Astrocyte (in vitro differentiated cells and primary cell): ENCODE measurements at regions not wholly inside any gene's neighbourhood (a gene's known extent, or its start where the extent isn't known, plus 50 kb on each side); places are given as distances from the start of the nearest gene placed in this dataset.

Source experiments
- DNase-seq: peaks from one replicate; pipeline ENCODE4 v3.0.0-alpha.2; 2010; ENCODE audit warnings: low read depth
- FAIRE-seq: peaks from 2 replicates; lab custom pipeline; 2011; peaks lifted over from hg19 to GRCh38; lab: Jason Lieb, UNC
- H2AFZ ChIP-seq: 2 replicates; pipeline ENCODE4 v1.6.0; 2012; ENCODE audit warnings: low read depth, low read length, inconsistent platforms
- H3K27ac ChIP-seq: 2 replicates; pipeline ENCODE4 v1.5.1; 2011; ENCODE audit warnings: low read depth, low read length, inconsistent platforms
- H3K27me3 ChIP-seq: 2 replicates; pipeline ENCODE4 v1.6.0; 2011; ENCODE audit warnings: low read length, inconsistent platforms; ENCODE audit not compliant: insufficient read depth
- H3K36me3 ChIP-seq: 2 replicates; pipeline ENCODE4 v1.5.1; 2011; ENCODE audit warnings: low read length, inconsistent platforms; ENCODE audit not compliant: insufficient read depth
- H3K4me1 ChIP-seq: 2 replicates; pipeline ENCODE4 v1.5.1; 2011; ENCODE audit warnings: low read length, inconsistent platforms; ENCODE audit not compliant: insufficient read depth
- H3K4me2 ChIP-seq: 2 replicates; pipeline ENCODE4 v1.6.0; 2012; ENCODE audit warnings: low read length, inconsistent platforms
- H3K4me3 ChIP-seq: 2 replicates; pipeline ENCODE4 v1.5.1; 2011; ENCODE audit warnings: low read depth, mild to moderate bottlenecking, low read length, inconsistent platforms; ENCODE audit not compliant: insufficient read depth
- H3K79me2 ChIP-seq: 2 replicates; pipeline ENCODE4 v1.6.0; 2012; ENCODE audit warnings: mild to moderate bottlenecking, low read length, inconsistent platforms; ENCODE audit not compliant: insufficient read depth
- H3K9ac ChIP-seq: 2 replicates; pipeline ENCODE4 v1.6.0; 2012; ENCODE audit warnings: mild to moderate bottlenecking, low read length, inconsistent platforms
- H3K9me3 ChIP-seq: 2 replicates; pipeline ENCODE4 v1.5.1; 2012; ENCODE audit warnings: low read depth, mild to moderate bottlenecking, low read length, inconsistent platforms; ENCODE audit not compliant: insufficient read depth
- H4K20me1 ChIP-seq: 2 replicates; pipeline ENCODE4 v1.6.0; 2012; ENCODE audit warnings: low read length, inconsistent platforms; ENCODE audit not compliant: insufficient read depth
- H3K27ac Mint-ChIP-seq: one replicate; pipeline ENCODE4 v1.8.0; 2021; ENCODE audit warnings: mild to moderate bottlenecking, mixed read lengths; ENCODE audit not compliant: unreplicated experiment
- H3K27me3 Mint-ChIP-seq: one replicate; pipeline ENCODE4 v1.8.0; 2021; ENCODE audit warnings: low read depth, mixed read lengths; ENCODE audit not compliant: unreplicated experiment
- H3K36me3 Mint-ChIP-seq: one replicate; pipeline ENCODE4 v1.8.0; 2021; ENCODE audit warnings: low read depth, mixed read lengths; ENCODE audit not compliant: unreplicated experiment
- H3K4me1 Mint-ChIP-seq: one replicate; pipeline ENCODE4 v1.8.0; 2021; ENCODE audit warnings: low read depth, mixed read lengths; ENCODE audit not compliant: unreplicated experiment
- H3K4me3 Mint-ChIP-seq: one replicate; pipeline ENCODE4 v1.8.0; 2021; ENCODE audit warnings: mild to moderate bottlenecking, moderate library complexity, mixed read lengths; ENCODE audit not compliant: unreplicated experiment
- H3K9me3 Mint-ChIP-seq: one replicate; pipeline ENCODE4 v1.8.0; 2021; ENCODE audit warnings: mild to moderate bottlenecking, mixed read lengths; ENCODE audit not compliant: unreplicated experiment
- CTCF ChIP-seq: IDR thresholded peaks from 2 replicates; pipeline ENCODE4 v1.5.1; 2011; ENCODE audit warnings: low read depth, mild to moderate bottlenecking, inconsistent platforms, low read length, moderate library complexity; ENCODE audit not compliant: insufficient read depth
- EZH2 ChIP-seq: IDR thresholded peaks from 2 replicates; pipeline ENCODE4 v1.6.1; 2012; ENCODE audit warnings: mild to moderate bottlenecking, low read length, inconsistent platforms; ENCODE audit not compliant: insufficient read depth

GRCh38 chr16:60792437-60792836 is 1243.8 kb downstream of the CDH8 start:
- FAIRE-seq, result no peak

GRCh38 chr16:60788631-60789030 is 1247.6 kb downstream of the CDH8 start:
- H2AFZ ChIP-seq, result no peak overlapping the region
- H3K79me2 ChIP-seq, result no peaks in the 10 kb centered on the region
- H3K4me1 ChIP-seq, result no peaks in the 10 kb centered on the region
- H3K9ac ChIP-seq, result no peak overlapping the region
- Mint-ChIP-seq H3K9me3 (no peaks in the 10 kb centered on the region), H3K4me1 (peaks cover 2% of the 10 kb centered on the region), H3K36me3 (no peaks in the 10 kb centered on the region), H3K27me3 (peaks cover 2% of the 10 kb centered on the region), H3K4me3 (no peak overlapping the region), H3K27ac (no peak overlapping the region)
- no peak for FAIRE-seq
- no peaks in the 10 kb centered on the region for H3K27me3 ChIP-seq
- no peaks in the 10 kb centered on the region for H3K36me3 ChIP-seq
- no peaks in the 10 kb centered on the region for H4K20me1 ChIP-seq
- H3K4me3 ChIP-seq, result no peak overlapping the region
- no peak for TF ChIP-seq EZH2
- no peak for TF ChIP-seq CTCF
- no peaks in the 10 kb centered on the region for H3K9me3 ChIP-seq
- no peak overlapping the region for H3K27ac ChIP-seq
- DNase-seq, result peak; percentile 33
- H3K4me2 ChIP-seq, result no peak overlapping the region

More at GRCh38 chr16:60792437-60792836, 1243.8 kb downstream of the CDH8 start:
- no peak overlapping the region for H3K27ac ChIP-seq
- Mint-ChIP-seq H3K27ac (no peak overlapping the region), H3K27me3 (no peaks in the 10 kb centered on the region), H3K36me3 (no peaks in the 10 kb centered on the region), H3K4me1 (peaks cover 2% of the 10 kb centered on the region), H3K4me3 (no peak overlapping the region), H3K9me3 (peaks cover 2% of the 10 kb centered on the region)
- H2AFZ ChIP-seq, result no peak overlapping the region
- H3K4me3 ChIP-seq, result no peak overlapping the region
- no peak for TF ChIP-seq EZH2
- no peak for TF ChIP-seq CTCF
- no peak overlapping the region for H3K4me2 ChIP-seq
- H3K27me3 ChIP-seq, result no peaks in the 10 kb centered on the region
- DNase-seq, result no peak
- no peaks in the 10 kb centered on the region for H3K79me2 ChIP-seq
- no peaks in the 10 kb centered on the region for H3K36me3 ChIP-seq
- H4K20me1 ChIP-seq, result no peaks in the 10 kb centered on the region
- H3K4me1 ChIP-seq, result no peaks in the 10 kb centered on the region
- no peaks in the 10 kb centered on the region for H3K9me3 ChIP-seq
- H3K9ac ChIP-seq, result no peak overlapping the region

- no peaks in the 10 kb centered on the region for H3K79me2 ChIP-seq
- TF ChIP-seq CTCF, result no peak
- Mint-ChIP-seq H3K36me3 (peaks cover 2% of the 10 kb centered on the region), H3K27me3 (no peaks in the 10 kb centered on the region), H3K4me3 (no peak overlapping the region), H3K4me1 (no peaks in the 10 kb centered on the region), H3K9me3 (peaks cover 9% of the 10 kb centered on the region), H3K27ac (no peak overlapping the region)
- no peak overlapping the region for H2AFZ ChIP-seq
- H3K4me3 ChIP-seq, result no peak overlapping the region
- H3K4me2 ChIP-seq, result no peak overlapping the region
- H3K27me3 ChIP-seq, result no peaks in the 10 kb centered on the region
- no peak overlapping the region for H3K27ac ChIP-seq
- FAIRE-seq, result no peak
- H3K9ac ChIP-seq, result no peak overlapping the region
- H3K4me1 ChIP-seq, result no peaks in the 10 kb centered on the region
- no peaks in the 10 kb centered on the region for H3K9me3 ChIP-seq
- peak; percentile 52 for DNase-seq
- no peaks in the 10 kb centered on the region for H4K20me1 ChIP-seq
- H3K36me3 ChIP-seq, result no peaks in the 10 kb centered on the region
These were observed 1260.0 kb downstream of the CDH8 start for GRCh38 chr16:60776281-60776680.
